GM18868 (cell line): ENCODE measurements at regions not wholly inside any gene's neighbourhood (a gene's known extent, or its start where the extent isn't known, plus 50 kb on each side); places are given as distances from the start of the nearest gene placed in this dataset.
"Not testable (repeated sequence)": the region's sequence is repeated elsewhere in the genome, so short reads cannot be mapped to it uniquely, and the experiment has no call there.

Source experiments
- ATAC-seq: cut with Tn5 transposase; IDR thresholded peaks from one replicate; pipeline ENCODE4 v1.9.1; 2021; ENCODE audit warnings: mild to moderate bottlenecking, moderate library complexity; ENCODE audit not compliant: unreplicated experiment

GRCh38 chr2:228798458-228799207 lies 472.5 kb downstream of the PID1 start:
- no peak for ATAC-seq

GRCh38 chr2:228796386-228796785 lies 474.7 kb downstream of the PID1 start:
- ATAC-seq = no peak

GRCh38 chr2:228793116-228793515 lies 478.0 kb downstream of the PID1 start:
- no peak for ATAC-seq

GRCh38 chr2:228786901-228787300 lies 484.2 kb downstream of the PID1 start:
- ATAC-seq = no peak

GRCh38 chr2:228782281-228782680 lies 488.8 kb downstream of the PID1 start:
- no peak for ATAC-seq

GRCh38 chr2:228777855-228778355 lies 493.2 kb downstream of the PID1 start:
- no peak for ATAC-seq

- no peak for ATAC-seq
These were observed 496.5 kb downstream of the PID1 start for GRCh38 chr2:228774548-228774947.

- no peak for ATAC-seq
These were observed 499.3 kb downstream of the PID1 start for GRCh38 chr2:228771774-228772173.

- no peak for ATAC-seq
These were observed 499.8 kb downstream of the PID1 start for GRCh38 chr2:228771315-228771714.

- ATAC-seq = no peak
These were observed 502.3 kb downstream of the PID1 start for GRCh38 chr2:228768818-228769217.

- not testable (repeated sequence) for ATAC-seq
These were observed 502.9 kb downstream of the PID1 start for GRCh38 chr2:228768141-228768540.

- ATAC-seq = no peak
These were observed 503.9 kb downstream of the PID1 start for GRCh38 chr2:228767196-228767595.

- no peak for ATAC-seq
These were observed 507.6 kb downstream of the PID1 start for GRCh38 chr2:228763379-228763981.

- no peak for ATAC-seq
These were observed 508.5 kb downstream of the PID1 start for GRCh38 chr2:228762565-228762964.

- not testable (repeated sequence) for ATAC-seq
These were observed 515.4 kb downstream of the PID1 start for GRCh38 chr2:228755661-228756060.

GRCh38 chr2:228747483-228747882 lies 523.6 kb downstream of the PID1 start:
- ATAC-seq = no peak

- no peak for ATAC-seq
These were observed 532.3 kb downstream of the PID1 start for GRCh38 chr2:228738671-228739380.

GRCh38 chr2:228735697-228736096 lies 535.4 kb downstream of the PID1 start:
- no peak for ATAC-seq

- ATAC-seq = no peak
These were observed 539.6 kb downstream of the PID1 start for GRCh38 chr2:228731517-228731916.

- no peak for ATAC-seq
These were observed 542.1 kb downstream of the PID1 start for GRCh38 chr2:228728961-228729360.

GRCh38 chr2:228725031-228725430 lies 543.5 kb upstream of the SPHKAP start:
- no peak for ATAC-seq

GRCh38 chr2:228723599-228723998 lies 542.1 kb upstream of the SPHKAP start:
- no peak for ATAC-seq
